ENCODE measurements at regions not wholly inside any gene's neighbourhood (a gene's known extent, or its start where the extent isn't known, plus 50 kb on each side); places are given as distances from the start of the nearest gene placed in this dataset.
"Not testable (repeated sequence)": the region's sequence is repeated elsewhere in the genome, so short reads cannot be mapped to it uniquely, and the experiment has no call there.

DNA sequence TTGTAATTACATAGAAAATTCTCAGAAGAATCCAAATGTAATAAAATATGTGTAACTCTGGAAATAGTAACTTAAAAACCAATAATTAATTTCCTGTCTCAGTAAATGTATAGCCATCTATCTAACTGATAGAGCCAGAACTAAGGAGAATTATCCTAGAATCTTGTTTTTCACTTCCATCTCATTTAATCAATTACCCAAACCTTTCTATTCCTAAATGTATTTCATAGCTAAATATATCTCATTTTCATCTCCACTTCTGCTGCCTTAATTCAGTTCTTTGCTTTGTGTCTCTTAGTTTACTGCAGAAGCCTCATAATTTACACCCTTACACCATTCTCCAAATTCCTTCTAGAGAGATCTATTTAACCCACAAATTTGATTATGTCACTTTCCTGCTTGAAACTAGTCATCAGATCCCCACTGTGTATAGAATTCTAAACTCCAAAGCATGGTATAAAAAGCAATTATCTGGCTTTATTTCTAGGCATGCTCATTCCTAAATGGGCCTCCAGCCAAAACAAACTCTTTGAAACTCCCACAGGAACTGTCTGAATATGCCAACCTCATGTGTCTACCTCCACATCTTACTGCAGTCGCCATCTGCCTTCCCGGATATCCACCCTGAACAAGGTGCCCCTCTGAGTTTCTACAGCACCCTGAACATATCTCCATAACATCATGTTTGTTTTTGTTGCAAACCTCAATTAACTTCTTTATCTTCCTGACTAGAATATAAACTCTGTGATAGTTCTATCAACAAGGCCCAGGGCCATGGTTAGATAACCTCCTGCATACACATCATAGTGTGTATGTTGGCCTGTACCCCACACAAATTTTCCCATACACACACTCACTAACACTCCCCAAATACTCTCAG is 70.5 kb upstream of the ADTRP start:
- no peak for DNase-seq (ENCODE audit: low read depth)

- no peak for DNase-seq (ENCODE audit: low read depth)
Measured at GRCh38 chr6:11848346-11848651, 69.7 kb upstream of the ADTRP start.

DNA sequence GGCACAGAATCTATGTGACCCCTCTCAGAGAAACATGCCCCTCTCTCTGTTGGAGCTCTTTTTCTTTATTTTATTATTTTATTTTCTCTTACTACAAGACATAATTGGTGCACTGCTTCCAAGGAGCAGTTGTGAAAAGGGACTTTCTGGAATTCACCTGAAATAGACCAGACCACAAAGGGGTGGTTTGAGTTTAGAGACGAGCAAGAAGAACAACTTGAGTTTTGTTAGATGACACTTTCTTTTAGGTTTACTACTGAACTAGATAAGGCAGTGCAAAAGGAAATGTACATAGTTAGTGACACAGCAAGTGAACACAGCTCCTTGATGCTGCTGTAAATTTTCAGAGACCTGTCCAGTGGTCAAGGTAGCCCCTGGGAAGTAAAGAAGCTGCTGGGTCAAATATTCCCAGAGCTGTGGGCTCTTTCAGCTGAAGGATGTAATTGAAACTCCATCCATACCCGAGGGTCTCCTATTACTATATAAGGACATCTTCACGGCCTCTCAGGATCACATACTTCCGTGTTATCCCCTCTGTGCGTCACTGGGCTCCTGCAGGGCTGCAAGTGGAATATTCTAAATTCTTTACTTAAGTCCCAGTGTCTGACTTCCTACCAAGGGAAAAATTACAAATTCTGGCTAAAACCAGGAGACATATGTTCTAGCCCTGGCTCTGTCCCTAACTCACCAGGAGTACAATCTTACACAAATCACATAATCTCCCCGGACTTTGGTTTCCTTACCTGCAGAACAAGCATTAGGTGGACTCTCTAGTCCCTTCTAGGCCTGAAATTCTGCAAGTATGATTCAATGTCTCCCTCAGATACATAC is 69.1 kb upstream of the ADTRP start:
- no peak for DNase-seq (ENCODE audit: low read depth)

DNA sequence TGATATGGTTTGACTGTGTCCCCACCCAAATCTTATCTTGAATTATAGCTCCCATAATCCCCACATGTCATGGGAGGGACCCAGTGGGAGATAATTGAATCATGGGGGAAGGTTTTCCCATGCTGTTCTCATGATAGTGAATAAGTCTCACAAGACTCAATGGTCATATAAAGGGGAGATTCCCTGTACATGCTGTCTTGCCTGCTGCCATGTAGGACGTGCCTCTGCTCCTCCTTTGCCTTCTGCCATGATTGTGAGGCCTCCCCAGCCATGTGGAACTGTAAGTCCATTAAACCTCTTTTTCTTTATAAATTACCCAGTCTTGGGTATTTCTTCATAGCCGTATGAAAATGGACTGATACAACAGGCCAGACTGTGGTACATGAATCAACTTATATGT is 68.5 kb upstream of the ADTRP start:
- not testable (repeated sequence) for DNase-seq (ENCODE audit: low read depth)

DNA sequence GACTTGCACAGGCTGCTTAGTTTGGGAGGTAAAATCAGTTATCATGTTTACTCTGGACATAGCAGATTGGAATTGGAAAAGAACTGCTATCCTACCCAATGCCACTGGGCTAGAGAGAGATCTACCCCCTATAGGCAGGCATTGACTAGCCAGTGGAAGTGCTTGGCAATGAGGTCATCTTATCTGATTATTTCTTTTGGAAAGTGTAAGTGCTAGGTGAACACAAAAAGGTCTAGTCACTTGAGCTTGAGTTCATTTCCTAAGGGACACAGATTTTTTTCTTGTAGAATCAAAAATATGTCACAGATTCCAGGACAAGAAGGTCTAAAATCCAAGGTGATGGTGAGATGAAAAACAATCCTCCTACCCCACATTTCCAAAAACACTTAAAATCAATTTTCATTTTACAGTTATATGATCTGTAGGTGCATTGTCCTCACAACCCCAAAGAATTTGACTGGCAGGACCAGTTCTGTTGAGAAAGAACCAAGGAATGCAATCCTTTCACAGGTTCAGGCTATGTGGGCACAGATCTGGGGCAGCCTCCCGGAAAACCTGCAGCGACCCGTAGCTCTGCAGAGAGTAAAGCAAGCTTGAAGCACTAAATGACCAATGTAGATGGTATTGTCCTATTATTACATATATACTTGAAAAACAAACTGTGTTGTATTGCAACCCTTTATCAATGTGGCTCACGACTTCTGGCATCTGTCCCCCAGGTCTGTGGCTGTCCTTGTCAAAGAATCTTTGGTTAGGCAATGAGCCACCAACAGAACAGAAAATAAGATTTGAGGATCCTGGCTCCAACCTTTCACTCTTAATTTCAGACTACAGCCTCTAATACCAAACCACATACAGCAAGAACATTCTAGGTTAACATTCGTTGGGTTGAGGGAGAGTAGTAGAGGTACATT is 67.3 kb upstream of the ADTRP start:
- DNase-seq (ENCODE audit: low read depth): no peak

DNA sequence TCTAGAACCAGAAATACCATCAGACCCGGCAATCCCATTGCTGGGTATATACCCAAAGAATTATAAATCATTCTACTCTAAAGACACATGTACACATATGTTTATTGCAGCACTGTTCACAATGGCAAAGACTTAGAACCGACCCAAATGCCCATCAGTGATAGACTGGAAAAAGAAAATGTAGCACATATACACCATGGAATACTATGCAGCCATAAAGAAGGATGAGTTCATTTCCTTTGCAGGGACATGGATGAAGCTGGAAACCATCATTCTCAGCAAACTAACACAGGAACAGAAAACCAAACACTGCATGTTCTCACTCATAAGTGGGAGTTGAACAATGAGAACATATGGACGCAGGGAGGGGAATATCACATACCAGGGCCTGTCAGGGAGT is 64.2 kb upstream of the ADTRP start:
- DNase-seq (ENCODE audit: low read depth): not testable (repeated sequence)

GRCh38 chr6:11835065-11835464 is 56.5 kb upstream of the ADTRP start:
- DNase-seq (ENCODE audit: low read depth): no peak

DNA sequence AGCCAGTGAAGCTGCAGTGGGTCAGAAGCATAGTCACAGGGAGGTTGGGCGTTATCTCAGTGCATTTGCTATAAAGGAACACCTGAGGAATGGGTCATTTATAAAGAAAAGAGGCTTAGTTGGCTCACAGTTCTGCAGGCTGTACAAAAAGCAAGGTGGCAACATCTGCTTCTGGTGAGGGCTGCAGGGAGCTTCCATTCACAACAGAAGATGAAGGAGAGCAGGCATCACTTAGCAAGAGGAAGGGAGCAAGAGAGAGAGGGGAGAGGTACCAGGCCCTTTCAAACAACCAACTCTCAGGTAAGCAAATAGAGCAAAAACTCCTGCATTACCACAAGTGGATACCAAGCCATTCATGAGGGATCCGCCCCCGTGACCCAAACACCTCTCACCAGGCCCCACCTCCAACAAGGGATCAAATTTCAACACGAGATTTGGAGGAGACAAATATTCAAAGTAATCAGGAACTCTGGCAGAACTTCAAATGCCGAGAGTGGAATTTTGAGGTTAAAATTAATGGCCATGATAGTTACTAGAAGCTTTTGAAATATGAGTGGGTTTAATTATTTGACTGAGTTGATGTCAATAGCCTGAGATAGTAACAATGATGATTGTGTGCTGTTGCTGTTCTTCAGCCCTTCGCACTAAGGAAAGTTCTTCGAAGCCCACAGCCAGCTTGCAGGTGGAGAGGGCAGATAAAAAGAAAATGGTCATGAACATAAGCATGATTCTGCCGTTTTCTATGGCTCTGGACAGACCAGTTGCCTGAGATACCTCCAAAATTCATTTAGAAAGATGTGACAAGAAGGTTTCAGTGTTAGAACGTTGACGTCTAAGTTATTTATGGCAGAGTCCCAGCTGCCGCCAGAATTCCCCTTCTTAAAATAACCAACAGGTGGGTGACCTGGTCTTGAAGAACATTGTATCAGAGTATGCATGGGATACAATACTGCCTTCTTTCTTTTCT is 55.3 kb upstream of the ADTRP start:
- no peak for DNase-seq (ENCODE audit: low read depth)

DNA sequence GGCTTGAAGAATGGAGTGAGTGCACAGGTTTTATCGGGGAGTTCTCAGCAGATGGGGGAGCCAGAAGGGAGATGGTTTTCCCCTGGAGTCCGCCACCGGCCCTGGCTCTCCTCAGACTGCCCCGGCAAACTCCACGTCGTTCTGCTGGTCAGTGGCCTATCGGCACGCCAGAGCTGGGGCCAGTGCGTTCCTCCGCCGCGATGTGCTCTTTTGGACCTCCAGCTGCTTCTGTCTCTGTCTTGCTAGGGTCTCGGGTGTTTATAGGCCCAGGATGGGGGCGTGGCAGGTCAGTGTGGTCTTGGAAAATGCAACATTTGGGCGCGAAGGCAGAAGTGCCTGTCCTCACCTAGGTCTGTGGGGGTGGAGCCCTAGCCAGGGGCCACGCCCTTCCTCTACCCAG is 53.0 kb upstream of the ADTRP start:
- DNase-seq (ENCODE audit: low read depth): no peak

- no peak for DNase-seq (ENCODE audit: low read depth)
Measured at GRCh38 chr6:11830520-11830919, 51.9 kb upstream of the ADTRP start.

DNA sequence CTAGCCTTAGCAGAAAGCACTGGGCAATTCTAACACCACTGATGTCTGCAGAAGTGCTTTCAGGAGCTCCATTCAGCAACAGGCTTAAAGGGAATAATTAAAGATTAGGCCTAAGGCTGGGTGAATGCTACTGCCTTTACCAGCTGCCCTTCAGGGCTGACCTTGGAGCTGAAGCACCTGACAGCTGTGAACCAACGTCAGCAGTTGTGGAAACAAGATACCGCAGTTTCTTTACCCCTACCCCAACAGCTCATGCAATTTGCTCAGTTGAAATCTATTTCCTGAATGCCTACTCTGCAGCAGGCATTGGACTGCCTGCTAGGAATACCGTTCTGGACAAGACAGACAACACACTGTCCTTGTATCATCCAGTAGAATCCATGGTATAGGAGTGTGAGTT is 51.5 kb upstream of the ADTRP start:
- no peak for DNase-seq (ENCODE audit: low read depth)

DNA sequence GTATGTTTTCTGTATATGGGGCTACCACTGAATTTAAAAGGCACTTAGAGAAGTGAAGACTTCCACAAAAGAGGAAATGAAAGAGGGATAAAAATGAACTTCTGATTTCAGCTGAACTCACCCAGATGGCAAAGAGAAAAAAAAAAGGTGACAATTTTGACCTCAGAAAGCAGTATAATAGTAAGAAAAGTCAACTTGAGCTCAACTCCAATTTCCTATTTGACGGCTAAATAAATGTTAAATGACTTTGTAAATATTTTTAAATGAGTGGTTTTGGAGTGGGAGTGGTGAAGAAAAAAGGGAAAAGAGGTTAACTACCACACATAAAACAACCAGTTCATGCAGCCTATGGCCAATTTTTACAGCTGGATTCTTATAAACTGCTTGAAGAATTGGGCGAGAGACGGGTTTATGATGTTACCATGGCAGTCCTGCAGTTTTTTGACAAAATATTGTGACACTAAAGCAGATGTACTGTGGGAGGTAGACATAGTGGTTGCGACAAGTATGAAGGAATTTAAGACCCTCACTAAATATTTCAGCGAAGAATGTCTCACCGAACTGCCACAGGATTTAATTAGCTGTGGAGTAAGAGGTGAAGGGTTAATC is 49.8 kb upstream of the ADTRP start:
- no peak for DNase-seq (ENCODE audit: low read depth)

All from ELR (cell line).